Stimulated activated CD8-positive, alpha-beta memory T cell treated with anti-CD3 and anti-CD28 coated beads, Interleukin-15, amount 100 ng/mL, for 4 hours (primary cell): ENCODE measurements at regions not wholly inside any gene's neighbourhood (a gene's known extent, or its start where the extent isn't known, plus 50 kb on each side); places are given as distances from the start of the nearest gene placed in this dataset.
"Not testable (repeated sequence)": the region's sequence is repeated elsewhere in the genome, so short reads cannot be mapped to it uniquely, and the experiment has no call there.

Experiments used
- DNase-seq, 2 donors: peaks; one replicate each; pipeline ENCODE4 v3.0.0-alpha.2; 2020; ENCODE audit warnings: low read depth in 2 of 2

- no peak for DNase-seq
Measured at GRCh38 chr6:135707426-135707825, 144.1 kb upstream of the PDE7B start.

GRCh38 chr6:135710042-135710441 is 141.5 kb upstream of the PDE7B start:
- no peak for DNase-seq

- no peak for DNase-seq
Measured at GRCh38 chr6:135722190-135722589, 129.3 kb upstream of the PDE7B start.

- DNase-seq: no peak
Measured at GRCh38 chr6:135722679-135723078, 128.8 kb upstream of the PDE7B start.

GRCh38 chr6:135728589-135728988 is 122.9 kb upstream of the PDE7B start:
- DNase-seq: no peak

- DNase-seq: no peak
Measured at GRCh38 chr6:135731116-135731515, 120.4 kb upstream of the PDE7B start.

GRCh38 chr6:135736351-135736750 is 115.2 kb upstream of the PDE7B start:
- not testable (repeated sequence) for DNase-seq

- DNase-seq: no peak
Measured at GRCh38 chr6:135738636-135739035, 112.9 kb upstream of the PDE7B start.

GRCh38 chr6:135739288-135739687 is 112.2 kb upstream of the PDE7B start:
- no peak for DNase-seq

- no peak for DNase-seq
Measured at GRCh38 chr6:135740580-135740979, 110.9 kb upstream of the PDE7B start.

GRCh38 chr6:135743476-135743875 is 108.0 kb upstream of the PDE7B start:
- no peak for DNase-seq

- no peak for DNase-seq
Measured at GRCh38 chr6:135748189-135748588, 103.3 kb upstream of the PDE7B start.

GRCh38 chr6:135750081-135750480 is 101.4 kb upstream of the PDE7B start:
- no peak for DNase-seq

GRCh38 chr6:135753196-135753595 is 98.3 kb upstream of the PDE7B start:
- no peak for DNase-seq

- DNase-seq: no peak
Measured at GRCh38 chr6:135759831-135760230, 91.7 kb upstream of the PDE7B start.

GRCh38 chr6:135774006-135774405 is 77.5 kb upstream of the PDE7B start:
- DNase-seq: no peak

GRCh38 chr6:135779213-135779612 is 72.3 kb upstream of the PDE7B start:
- no peak for DNase-seq

GRCh38 chr6:135780326-135780725 is 71.2 kb upstream of the PDE7B start:
- DNase-seq: no peak

GRCh38 chr6:135782546-135782945 is 69.0 kb upstream of the PDE7B start:
- no peak for DNase-seq

GRCh38 chr6:135784507-135784906 is 67.0 kb upstream of the PDE7B start:
- DNase-seq: no peak

GRCh38 chr6:135789375-135790050 is 62.0 kb upstream of the PDE7B start:
- DNase-seq: no peak

GRCh38 chr6:135791441-135791840 is 60.1 kb upstream of the PDE7B start:
- DNase-seq: no peak

GRCh38 chr6:135796643-135797305 is 54.7 kb upstream of the PDE7B start:
- no peak for DNase-seq

- no peak for DNase-seq
Measured at GRCh38 chr6:135797361-135797760, 54.1 kb upstream of the PDE7B start.
